Tibial artery (tissue), 4 donors: ENCODE measurements at regions not wholly inside any gene's neighbourhood (a gene's known extent, or its start where the extent isn't known, plus 50 kb on each side); places are given as distances from the start of the nearest gene placed in this dataset.
"Not testable (repeated sequence)": the region's sequence is repeated elsewhere in the genome, so short reads cannot be mapped to it uniquely, and the experiment has no call there.

Experiments used
- DNase-seq, 2 donors: peaks; one replicate each; pipeline ENCODE4 v3.0.0-alpha.2; 2019
- H3K27ac ChIP-seq, 2 donors: fragments of 200-600 bp; sonication (generic) in 1 of 2; 1 replicate in 1 of 2; 2 replicates in 1 of 2; pipeline ENCODE4 v1.5.1; 2018 to 2019; ENCODE audit warnings: mild to moderate bottlenecking in 1 of 2
- H3K27me3 ChIP-seq, 2 donors: fragments of 200-600 bp; sonication (generic) in 1 of 2; one replicate each; pipeline versions ENCODE4 v1.5.1 to v1.6.0; 2016 to 2019
- H3K36me3 ChIP-seq, 3 donors: fragments of 200-600 bp; sonication (generic) in 2 of 3; one replicate each; pipeline ENCODE4 v1.5.1; 2016 to 2019; ENCODE audit warnings: mild to moderate bottlenecking in 2 of 3
- H3K4me1 ChIP-seq, 4 donors: fragments of 200-600 bp; sonication (generic) in 2 of 4; 1 replicate in 3 of 4; 2 replicates in 1 of 4; pipeline ENCODE4 v1.5.1; 2016 to 2019
- H3K4me3 ChIP-seq, 2 donors: fragments of 200-600 bp; sonication (generic) in 1 of 2; 1 replicate in 1 of 2; 2 replicates in 1 of 2; pipeline ENCODE4 v1.5.1; 2018 to 2019; ENCODE audit warnings: mild to moderate bottlenecking in 2 of 2
- H3K9me3 ChIP-seq, 3 donors: fragments of 200-600 bp; sonication (generic) in 1 of 3; one replicate each; pipeline ENCODE4 v1.5.1; 2016 to 2019
- intact Hi-C: fragments of 100-400 bp; cut with DNase I; formaldehyde crosslinking; loops from one replicate; pipeline ENCODE4 v1.15.0; 2023; ENCODE audit warnings: low total_unique reads
- TF ChIP-seq, protein P1 (sequence below), 2 experiments: fragments of 200-600 bp in 1 of 2; fragments of 450-650 bp in 1 of 2; IDR thresholded peaks; one replicate each; pipeline ENCODE4 v1.5.1; 2017 to 2019; ENCODE audit warnings: antibody characterized with exemption in 2 of 2, mild to moderate bottlenecking in 1 of 2, moderate library complexity in 1 of 2

DNA sequence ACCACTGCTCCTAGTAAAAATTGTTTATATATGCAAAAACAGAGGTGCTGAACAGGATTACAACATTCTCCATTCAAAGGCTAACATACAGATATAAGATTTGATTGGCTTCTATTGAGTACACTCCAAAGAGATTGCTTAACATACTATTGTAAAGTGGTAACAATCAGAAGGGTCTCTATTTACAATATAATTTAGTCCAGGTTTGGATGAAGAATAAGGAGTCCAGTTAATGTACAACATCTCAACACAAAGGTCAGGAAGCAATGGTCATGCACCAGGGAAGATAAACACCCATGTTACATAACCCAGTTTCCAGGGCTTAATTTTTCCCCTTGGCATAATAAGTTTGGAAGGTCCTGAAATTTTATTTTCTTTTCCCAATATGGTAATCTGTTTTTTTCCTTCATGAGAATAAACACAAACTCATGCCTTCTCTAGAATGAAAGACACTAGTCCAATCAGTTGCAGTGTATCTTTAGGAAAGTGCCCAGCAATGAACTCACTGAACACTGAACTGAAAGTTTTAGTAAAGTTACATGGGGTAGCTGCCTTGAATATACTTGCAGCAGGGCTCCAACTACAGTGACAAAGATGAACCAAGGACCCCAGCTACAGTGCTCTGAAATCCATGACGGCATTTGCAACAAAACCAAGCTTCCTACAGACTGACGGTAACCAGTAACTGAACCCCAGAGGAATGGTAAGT is 255.3 kb upstream of the GJE1 start:
- Histone ChIP-seq H3K9me3 (no peaks in the 10 kb centered on the region), H3K4me1 (no peaks in the 10 kb centered on the region), H3K27me3 (no peaks in the 10 kb centered on the region), H3K36me3 (no peaks in the 10 kb centered on the region), H3K27ac (no peak overlapping the region), H3K4me3 (no peak overlapping the region)
- TF ChIP-seq, protein P1, sequence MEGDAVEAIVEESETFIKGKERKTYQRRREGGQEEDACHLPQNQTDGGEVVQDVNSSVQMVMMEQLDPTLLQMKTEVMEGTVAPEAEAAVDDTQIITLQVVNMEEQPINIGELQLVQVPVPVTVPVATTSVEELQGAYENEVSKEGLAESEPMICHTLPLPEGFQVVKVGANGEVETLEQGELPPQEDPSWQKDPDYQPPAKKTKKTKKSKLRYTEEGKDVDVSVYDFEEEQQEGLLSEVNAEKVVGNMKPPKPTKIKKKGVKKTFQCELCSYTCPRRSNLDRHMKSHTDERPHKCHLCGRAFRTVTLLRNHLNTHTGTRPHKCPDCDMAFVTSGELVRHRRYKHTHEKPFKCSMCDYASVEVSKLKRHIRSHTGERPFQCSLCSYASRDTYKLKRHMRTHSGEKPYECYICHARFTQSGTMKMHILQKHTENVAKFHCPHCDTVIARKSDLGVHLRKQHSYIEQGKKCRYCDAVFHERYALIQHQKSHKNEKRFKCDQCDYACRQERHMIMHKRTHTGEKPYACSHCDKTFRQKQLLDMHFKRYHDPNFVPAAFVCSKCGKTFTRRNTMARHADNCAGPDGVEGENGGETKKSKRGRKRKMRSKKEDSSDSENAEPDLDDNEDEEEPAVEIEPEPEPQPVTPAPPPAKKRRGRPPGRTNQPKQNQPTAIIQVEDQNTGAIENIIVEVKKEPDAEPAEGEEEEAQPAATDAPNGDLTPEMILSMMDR (IDR thresholded peaks at IDR 0.05), result no peak
- no peak for DNase-seq
- intact Hi-C loops, result no loop called here

DNA sequence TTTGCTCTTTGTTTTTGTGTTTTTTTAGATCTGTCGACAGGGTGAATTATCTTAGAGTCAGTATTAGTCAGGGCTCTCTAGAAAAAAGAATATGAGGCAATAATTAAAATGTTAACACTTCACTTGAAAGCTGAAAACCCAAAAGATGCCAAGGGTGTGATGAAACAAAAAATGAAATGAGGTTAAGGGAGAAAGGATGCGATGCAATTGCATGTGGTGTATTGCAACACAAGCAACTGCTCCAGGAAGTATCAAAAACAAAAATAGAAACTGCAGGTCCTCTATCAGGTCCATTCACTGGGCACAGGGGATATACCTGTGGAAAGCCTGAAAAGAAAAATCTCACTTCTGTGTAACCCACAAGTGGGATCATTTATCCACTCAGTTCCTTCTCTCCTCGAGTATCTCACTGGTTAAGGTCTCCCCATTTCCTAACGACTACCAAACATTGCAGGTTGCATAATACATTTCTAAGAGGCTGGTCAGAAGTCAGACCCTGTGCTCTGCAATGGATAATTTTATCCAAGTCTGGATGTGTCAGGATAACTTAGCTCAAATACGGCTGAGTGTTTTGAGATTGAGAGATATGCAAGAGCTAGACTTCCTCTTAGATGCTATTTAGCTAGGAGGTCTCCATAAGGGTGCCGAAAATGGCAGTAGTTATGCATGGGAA is 257.7 kb upstream of the GJE1 start:
- Histone ChIP-seq H3K27ac (no peak overlapping the region), H3K9me3 (no peaks in the 10 kb centered on the region), H3K4me1 (no peaks in the 10 kb centered on the region), H3K4me3 (no peak overlapping the region), H3K36me3 (no peaks in the 10 kb centered on the region), H3K27me3 (no peaks in the 10 kb centered on the region)
- TF ChIP-seq, protein P1 (IDR thresholded peaks at IDR 0.05), result no peak
- no peak for DNase-seq
- intact Hi-C loops, result no loop called here

DNA sequence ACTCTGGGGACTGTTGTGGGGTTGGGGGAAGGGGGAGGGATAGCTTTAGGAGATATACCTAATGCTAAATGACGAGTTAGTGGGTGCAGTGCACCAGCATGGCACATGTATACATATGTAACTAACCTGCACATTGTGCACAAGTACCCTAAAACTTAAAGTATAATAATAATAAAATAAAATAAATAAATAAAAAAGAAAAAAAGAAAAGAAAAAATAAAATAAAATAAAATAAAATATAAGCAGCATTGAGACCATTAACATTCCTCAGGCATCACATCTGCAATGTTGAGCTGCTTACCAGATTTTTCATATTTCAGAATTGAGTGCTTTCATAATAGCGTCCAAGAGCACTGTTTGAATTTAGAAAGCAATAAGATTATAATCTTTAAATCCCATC is 263.2 kb upstream of the GJE1 start:
- H3K9me3 ChIP-seq, H3K4me3 ChIP-seq, intact Hi-C loops, H3K36me3 ChIP-seq, H3K27me3 ChIP-seq, H3K4me1 ChIP-seq, DNase-seq, H3K27ac ChIP-seq: not testable (repeated sequence)

DNA sequence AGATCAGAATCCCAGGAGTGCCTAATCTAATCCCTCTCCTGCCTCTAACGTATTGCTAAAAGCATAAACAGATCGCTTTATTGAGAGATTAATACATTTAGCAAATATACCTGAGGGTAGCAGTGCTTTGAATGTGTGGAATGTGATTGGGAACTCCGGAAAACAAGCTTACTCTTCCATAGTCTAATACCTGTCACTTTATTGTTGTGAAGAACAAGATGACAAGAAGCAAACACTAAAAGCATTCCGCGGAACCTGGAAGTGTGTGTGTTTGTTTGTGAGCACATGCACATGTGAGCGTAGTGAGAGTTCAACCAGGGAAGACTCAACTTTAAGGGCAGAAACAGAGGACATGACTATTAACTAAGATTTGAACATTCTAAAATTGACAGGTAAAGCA is 265.0 kb upstream of the GJE1 start:
- intact Hi-C loops, result no loop called here
- no peaks in the 10 kb centered on the region for H3K36me3 ChIP-seq
- H3K4me3 ChIP-seq, result no peak overlapping the region
- H3K4me1 ChIP-seq, result peaks cover 0 to 9% (median 4%) of the 10 kb centered on the region in 4 donors
- DNase-seq, result no peak
- H3K27me3 ChIP-seq, result no peaks in the 10 kb centered on the region
- H3K9me3 ChIP-seq, result no peaks in the 10 kb centered on the region
- TF ChIP-seq, protein P1 (IDR thresholded peaks at IDR 0.05), result no peak
- H3K27ac ChIP-seq, result no peak overlapping the region

DNA sequence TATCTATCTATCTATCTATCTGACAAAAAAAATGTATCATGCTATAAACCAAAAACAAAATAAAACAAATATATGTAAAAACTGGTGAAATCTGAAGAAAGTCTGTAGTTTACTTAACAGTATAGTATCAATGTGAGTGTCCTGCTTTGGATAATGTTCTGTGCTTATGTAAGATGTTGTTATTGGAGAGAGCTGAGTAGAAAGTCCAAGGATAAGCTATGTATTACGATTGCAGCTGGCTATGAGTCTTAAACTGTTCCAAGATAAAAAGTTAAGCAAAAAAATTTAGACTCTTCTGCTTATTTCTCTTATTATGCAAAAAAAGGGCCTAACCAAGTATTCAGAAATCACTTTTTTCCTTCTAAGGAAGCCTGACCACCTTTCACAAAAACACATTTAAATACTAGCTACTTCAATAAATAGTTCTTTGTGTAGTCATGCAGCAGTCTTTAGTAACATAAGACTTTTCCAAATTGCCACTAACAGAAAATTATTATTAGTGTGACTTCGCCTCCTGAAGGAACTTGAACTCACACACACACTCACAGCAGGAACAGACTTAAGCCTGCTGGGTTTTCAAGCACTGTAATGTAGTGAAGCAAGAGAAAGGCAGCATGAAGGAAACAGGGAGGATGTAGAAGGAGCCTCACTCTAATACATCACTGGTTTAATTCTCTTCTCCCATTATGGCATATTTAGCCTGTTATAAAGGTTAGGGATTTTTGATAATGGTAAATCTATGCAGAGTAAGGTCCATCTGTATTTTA is 265.8 kb upstream of the GJE1 start:
- Histone ChIP-seq H3K27me3 (no peaks in the 10 kb centered on the region), H3K9me3 (no peaks in the 10 kb centered on the region), H3K4me3 (no peak overlapping the region), H3K27ac (no peak overlapping the region), H3K4me1 (peaks cover 0 to 9% (median 4%) of the 10 kb centered on the region in 4 donors), H3K36me3 (no peaks in the 10 kb centered on the region)
- TF ChIP-seq, protein P1 (IDR thresholded peaks at IDR 0.05), result no peak
- intact Hi-C loops, result no loop called here
- DNase-seq, result no peak

DNA sequence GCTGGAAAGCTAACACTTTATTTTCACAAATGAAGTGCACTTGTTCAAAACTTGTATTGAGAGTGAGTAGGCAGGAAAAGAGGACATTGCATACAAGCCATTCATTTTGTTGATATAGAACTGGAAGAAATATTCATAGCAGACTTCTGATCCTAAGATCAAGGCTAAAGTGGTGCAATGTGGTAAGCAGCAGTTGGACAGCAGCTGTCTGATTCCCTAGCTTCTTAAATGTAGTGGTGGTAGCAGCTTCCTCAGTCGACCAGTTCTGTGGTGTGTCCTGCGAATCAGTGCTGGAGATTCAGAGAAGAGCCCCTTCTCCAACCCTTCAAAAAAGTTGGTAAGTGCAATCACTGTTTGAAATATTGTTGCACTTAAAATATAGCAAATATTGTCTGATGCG is 281.7 kb upstream of the GJE1 start:
- Histone ChIP-seq H3K27ac (no peak overlapping the region), H3K4me1 (no peaks in the 10 kb centered on the region), H3K4me3 (no peak overlapping the region), H3K36me3 (no peaks in the 10 kb centered on the region), H3K27me3 (no peaks in the 10 kb centered on the region), H3K9me3 (no peaks in the 10 kb centered on the region)
- intact Hi-C loops, result no loop called here
- DNase-seq, result no peak
- TF ChIP-seq, protein P1 (IDR thresholded peaks at IDR 0.05), result no peak
